GM19372 (cell line): ENCODE measurements at regions not wholly inside any gene's neighbourhood (a gene's known extent, or its start where the extent isn't known, plus 50 kb on each side); places are given as distances from the start of the nearest gene placed in this dataset.

Experiments
- ATAC-seq: cut with Tn5 transposase; IDR thresholded peaks from one replicate; pipeline ENCODE4 v1.9.1; 2021; ENCODE audit warnings: mild to moderate bottlenecking, low read depth, moderate library complexity; ENCODE audit not compliant: unreplicated experiment

- ATAC-seq: no peak
These were observed 183.7 kb downstream of the GPAM start for GRCh38 chr10:111999915-112000302.

GRCh38 chr10:112000466-112000865 is 183.1 kb downstream of the GPAM start:
- ATAC-seq: no peak

- ATAC-seq: no peak
These were observed 181.4 kb downstream of the GPAM start for GRCh38 chr10:112002206-112002605.

GRCh38 chr10:112004075-112004474 is 179.5 kb downstream of the GPAM start:
- ATAC-seq: no peak

GRCh38 chr10:112005044-112005443 is 178.5 kb downstream of the GPAM start:
- ATAC-seq: no peak

- ATAC-seq: no peak
These were observed 177.2 kb downstream of the GPAM start for GRCh38 chr10:112006407-112006806.

GRCh38 chr10:112006831-112007230 is 176.7 kb downstream of the GPAM start:
- no peak for ATAC-seq

- ATAC-seq: no peak
These were observed 161.4 kb downstream of the GPAM start for GRCh38 chr10:112022196-112022595.

- ATAC-seq: no peak
These were observed 159.5 kb downstream of the GPAM start for GRCh38 chr10:112024079-112024478.

- no peak for ATAC-seq
These were observed 158.3 kb downstream of the GPAM start for GRCh38 chr10:112025228-112025627.

- ATAC-seq: no peak
These were observed 157.1 kb downstream of the GPAM start for GRCh38 chr10:112026438-112026837.

- ATAC-seq: no peak
These were observed 155.8 kb downstream of the GPAM start for GRCh38 chr10:112027731-112028280.

- no peak for ATAC-seq
These were observed 153.1 kb downstream of the GPAM start for GRCh38 chr10:112030431-112030830.

- no peak for ATAC-seq
These were observed 143.7 kb downstream of the GPAM start for GRCh38 chr10:112039823-112040222.

GRCh38 chr10:112040696-112041095 is 142.9 kb downstream of the GPAM start:
- ATAC-seq: no peak

GRCh38 chr10:112045938-112046337 is 137.6 kb downstream of the GPAM start:
- ATAC-seq: no peak

GRCh38 chr10:112047674-112048073 is 135.9 kb downstream of the GPAM start:
- ATAC-seq: no peak

GRCh38 chr10:112052166-112052565 is 131.4 kb downstream of the GPAM start:
- ATAC-seq: no peak

GRCh38 chr10:112053895-112054294 is 129.7 kb downstream of the GPAM start:
- no peak for ATAC-seq

GRCh38 chr10:112054516-112054915 is 129.0 kb downstream of the GPAM start:
- ATAC-seq: no peak

GRCh38 chr10:112057072-112057471 is 126.5 kb downstream of the GPAM start:
- no peak for ATAC-seq

- no peak for ATAC-seq
These were observed 124.3 kb downstream of the GPAM start for GRCh38 chr10:112059220-112059619.

- ATAC-seq: no peak
These were observed 111.9 kb downstream of the GPAM start for GRCh38 chr10:112071596-112072133.
